GM18519 (cell line): ENCODE measurements at regions not wholly inside any gene's neighbourhood (a gene's known extent, or its start where the extent isn't known, plus 50 kb on each side); places are given as distances from the start of the nearest gene placed in this dataset.

Experiments
- ATAC-seq: cut with Tn5 transposase; IDR thresholded peaks from one replicate; pipeline ENCODE4 v1.9.1; 2021; ENCODE audit warnings: mild to moderate bottlenecking, moderate library complexity; ENCODE audit not compliant: unreplicated experiment, low FRiP score

GRCh38 chr4:137468836-137469235 lies 63.5 kb downstream of the PCDH18 start:
- ATAC-seq: no peak

DNA sequence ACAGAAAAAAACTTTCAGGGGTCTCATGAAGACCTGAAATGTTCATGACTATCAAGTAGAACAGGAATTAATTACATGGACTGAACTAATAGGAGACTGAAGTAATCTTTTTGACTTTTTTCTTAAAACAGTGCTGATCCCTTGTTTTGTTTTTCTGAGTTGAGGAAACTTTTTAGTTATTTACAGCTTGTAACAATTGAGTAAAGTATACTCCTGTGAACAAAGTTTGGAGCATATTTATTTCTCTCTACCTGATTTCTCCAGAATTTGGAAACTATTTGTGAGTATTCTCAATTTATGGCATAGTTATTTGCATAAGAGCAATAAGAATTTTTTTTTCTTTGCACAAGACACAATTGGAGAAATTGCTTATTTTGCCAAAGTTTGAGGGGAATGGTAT lies 64.8 kb downstream of the PCDH18 start:
- ATAC-seq: no peak

GRCh38 chr4:137463377-137464003 lies 68.8 kb downstream of the PCDH18 start:
- no peak for ATAC-seq

GRCh38 chr4:137455647-137456321 lies 76.5 kb downstream of the PCDH18 start:
- no peak for ATAC-seq

GRCh38 chr4:137454767-137455166 lies 77.5 kb downstream of the PCDH18 start:
- no peak for ATAC-seq

DNA sequence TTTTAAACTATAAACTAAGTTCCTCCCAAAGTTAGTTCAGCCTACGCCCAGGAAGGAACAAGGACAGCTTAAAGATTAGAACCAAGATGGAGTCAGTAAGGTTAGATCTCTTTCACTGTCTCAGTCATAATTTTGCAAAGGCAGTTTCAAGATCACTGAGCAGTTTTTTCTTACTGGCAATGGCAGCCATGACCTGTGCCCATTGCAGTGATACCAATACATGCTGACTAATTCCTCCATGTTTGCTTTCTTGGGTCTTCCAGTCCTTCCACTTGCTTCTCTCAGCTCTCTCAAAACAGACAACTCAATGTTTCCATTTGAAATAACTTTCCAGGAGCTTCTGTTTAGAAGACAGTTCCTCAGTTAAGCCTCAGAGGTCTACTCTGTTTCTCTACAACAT lies 79.5 kb downstream of the PCDH18 start:
- ATAC-seq: no peak

- no peak for ATAC-seq
Observed at GRCh38 chr4:137451172-137451825, 81.0 kb downstream of the PCDH18 start.

- ATAC-seq: no peak
Observed at GRCh38 chr4:137448402-137448801, 83.9 kb downstream of the PCDH18 start.

DNA sequence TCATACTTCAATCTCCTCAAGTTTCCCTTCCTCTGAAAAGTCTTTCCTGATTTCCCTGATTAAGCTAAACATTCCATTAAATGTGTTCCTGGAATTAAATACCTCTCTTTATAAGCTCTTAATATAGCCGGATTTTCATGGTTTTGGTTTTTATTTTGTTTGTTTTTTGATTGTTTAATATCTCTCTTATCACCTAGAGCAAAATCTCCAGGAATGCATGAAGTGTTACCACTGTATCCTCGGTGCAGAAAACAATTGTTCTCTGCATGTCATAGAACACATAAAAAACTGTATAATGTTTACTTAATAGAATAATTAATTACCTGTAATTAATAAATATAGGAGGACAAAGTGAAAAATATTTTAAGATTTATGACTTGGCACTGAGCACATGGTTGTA lies 86.2 kb downstream of the PCDH18 start:
- ATAC-seq: no peak

GRCh38 chr4:137443031-137443800 lies 89.1 kb downstream of the PCDH18 start:
- ATAC-seq: no peak

DNA sequence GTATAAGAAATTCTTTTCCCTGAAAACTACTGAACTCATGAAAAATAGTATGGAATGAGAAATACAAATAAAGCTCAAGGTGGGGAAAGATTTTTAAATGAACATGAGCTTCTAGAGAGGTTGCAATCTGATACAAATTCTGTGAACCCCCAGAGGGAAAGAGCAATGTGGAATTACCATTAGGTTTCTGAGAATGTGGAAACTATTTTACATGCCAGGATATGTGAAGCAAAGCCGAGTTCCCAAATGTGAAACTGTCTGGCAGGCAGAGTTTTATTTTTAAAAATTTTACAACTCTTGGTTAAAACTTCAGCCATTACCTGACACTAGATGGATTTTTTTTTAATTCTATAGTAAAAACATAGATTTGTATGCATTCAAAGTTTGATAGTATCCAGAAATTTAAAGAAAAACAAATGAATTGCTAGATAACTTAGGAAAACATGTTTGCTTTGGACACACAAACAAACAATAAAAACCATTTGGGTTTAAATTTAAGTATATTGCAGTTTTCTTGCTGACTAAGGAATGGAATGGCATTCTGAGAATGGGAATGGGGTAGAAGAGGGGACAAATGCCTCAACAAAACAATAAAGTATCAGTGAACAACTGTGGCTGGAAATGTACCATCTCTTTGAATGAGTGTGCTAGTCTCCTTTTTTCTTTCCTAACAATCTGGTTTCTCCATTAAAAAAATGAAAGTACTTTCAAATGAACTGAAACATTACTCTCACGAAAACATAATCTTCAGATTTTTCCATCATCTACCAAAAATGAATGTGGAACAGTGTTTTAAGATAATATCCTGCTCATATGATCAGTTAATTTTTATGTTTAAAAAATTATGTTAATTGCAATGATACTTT lies 99.6 kb downstream of the PCDH18 start:
- ATAC-seq: no peak

DNA sequence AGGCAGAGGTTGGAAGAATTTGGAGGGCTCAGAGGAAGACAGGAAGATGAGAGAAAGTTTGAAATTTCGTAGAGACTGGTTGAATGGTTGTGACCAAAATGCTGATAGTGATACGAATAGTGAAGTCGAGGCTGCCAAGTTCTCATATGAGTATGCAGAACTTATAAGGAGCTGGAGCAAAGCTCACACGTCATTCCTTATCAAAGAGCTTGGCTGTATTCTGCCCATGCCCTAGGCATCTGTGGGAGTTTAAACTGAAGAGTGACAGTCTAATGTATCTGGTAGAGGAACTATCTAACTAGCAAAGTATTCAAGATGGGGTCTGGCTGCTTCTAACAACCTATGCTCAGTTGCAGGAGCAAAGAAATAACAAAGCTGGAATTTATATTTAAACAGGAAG lies 102.1 kb downstream of the PCDH18 start:
- ATAC-seq: no peak

- no peak for ATAC-seq
Observed at GRCh38 chr4:137427411-137427810, 104.9 kb downstream of the PCDH18 start.

- ATAC-seq: no peak
Observed at GRCh38 chr4:137425281-137425680, 107.0 kb downstream of the PCDH18 start.

DNA sequence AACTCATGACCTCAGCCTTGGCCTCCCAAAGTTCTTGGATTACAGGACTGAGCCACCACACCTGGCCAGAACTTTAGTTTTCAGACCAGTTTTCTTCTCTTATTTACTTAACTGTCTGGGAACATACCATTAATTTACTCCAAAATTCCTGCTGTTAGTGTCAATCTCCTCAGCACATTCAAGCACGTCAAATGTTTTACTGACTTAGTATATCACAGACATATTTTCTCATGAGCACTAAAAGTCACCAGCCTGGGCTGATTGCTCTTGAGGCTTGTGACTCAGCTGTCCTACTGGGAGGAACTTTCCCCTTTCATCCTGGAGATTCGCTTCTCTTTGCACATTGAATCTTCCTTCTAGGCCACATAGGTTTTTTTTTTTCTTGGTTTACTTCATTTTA lies 109.6 kb downstream of the PCDH18 start:
- no peak for ATAC-seq

GRCh38 chr4:137421796-137422195 lies 110.5 kb downstream of the PCDH18 start:
- ATAC-seq: no peak

- ATAC-seq: no peak
Observed at GRCh38 chr4:137420901-137421396, 111.3 kb downstream of the PCDH18 start.

GRCh38 chr4:137417676-137418075 lies 114.6 kb downstream of the PCDH18 start:
- no peak for ATAC-seq

DNA sequence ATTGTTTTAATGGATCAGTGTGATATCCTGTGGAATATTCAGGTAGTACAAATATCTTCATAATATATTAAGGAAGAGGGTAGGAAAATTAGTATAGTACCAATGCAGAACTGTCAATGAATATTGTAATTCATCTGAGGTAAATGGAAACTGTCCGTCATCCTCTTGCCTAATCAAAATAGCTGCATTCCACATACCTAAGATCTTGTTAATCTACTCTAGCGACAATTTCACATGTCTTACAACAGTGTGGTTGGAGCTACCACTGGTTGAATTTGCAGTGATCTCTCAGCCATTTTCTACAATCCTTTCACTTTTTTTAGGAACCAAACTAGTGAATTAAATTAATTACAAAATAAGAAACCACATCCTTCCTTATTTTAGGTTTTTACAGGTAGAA lies 117.5 kb downstream of the PCDH18 start:
- ATAC-seq: no peak

DNA sequence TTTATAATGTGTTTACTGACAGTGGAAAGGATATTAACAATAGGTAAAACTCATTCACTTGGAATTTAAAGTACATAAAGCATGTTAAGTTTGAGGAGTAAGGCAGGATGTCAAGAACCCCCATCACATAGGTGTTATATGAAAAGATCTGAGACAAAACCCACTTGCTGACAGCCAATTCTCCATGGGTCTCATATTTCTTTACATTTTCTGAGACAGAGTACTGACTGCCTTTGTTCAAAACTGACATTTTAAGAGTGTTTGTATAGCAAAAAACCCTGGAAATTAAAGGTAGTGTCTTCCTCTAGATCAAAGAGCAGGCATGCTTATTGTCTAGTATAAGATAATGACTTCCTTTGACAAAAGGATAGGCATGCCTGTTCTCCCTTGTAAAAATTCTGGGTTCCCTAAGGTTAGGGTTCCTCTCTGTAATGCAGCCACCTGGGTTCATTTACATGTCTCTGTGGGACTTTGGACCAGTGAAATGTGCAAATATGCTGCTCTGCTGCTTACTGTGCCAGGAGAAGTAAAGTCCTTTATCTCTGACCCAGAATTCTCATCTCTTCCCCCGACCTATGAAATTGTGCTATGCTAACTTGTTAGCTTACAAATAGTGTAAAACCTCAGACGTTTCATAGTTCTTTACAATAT lies 123.6 kb downstream of the PCDH18 start:
- no peak for ATAC-seq
